ENCODE measurements at regions not wholly inside any gene's neighbourhood (a gene's known extent, or its start where the extent isn't known, plus 50 kb on each side); places are given as distances from the start of the nearest gene placed in this dataset.

GRCh38 chr5:39877479-39877878 lies 452.7 kb upstream of the DAB2 start:
- no peak for DNase-seq

DNA sequence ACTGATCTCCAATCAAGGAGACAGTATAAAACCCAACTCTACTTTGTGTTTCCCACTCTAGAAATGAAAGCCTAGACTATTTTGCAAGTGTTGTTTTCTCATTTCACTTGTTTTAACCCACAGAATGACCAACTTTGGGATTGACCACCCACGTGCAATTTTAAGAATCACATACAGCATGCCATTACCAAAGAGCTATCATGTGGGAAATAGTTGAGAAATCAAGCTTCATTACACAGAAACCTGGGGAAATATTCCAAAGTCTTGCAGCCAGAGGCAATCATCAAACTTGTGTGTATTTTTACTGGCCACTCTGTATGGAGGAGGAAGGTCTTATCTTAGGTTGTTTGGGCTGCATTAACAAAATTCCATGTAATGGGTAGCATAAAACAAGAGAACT lies 451.4 kb upstream of the DAB2 start:
- DNase-seq, result no peak

GRCh38 chr5:39870137-39870536 lies 445.4 kb upstream of the DAB2 start:
- no peak for DNase-seq

DNA sequence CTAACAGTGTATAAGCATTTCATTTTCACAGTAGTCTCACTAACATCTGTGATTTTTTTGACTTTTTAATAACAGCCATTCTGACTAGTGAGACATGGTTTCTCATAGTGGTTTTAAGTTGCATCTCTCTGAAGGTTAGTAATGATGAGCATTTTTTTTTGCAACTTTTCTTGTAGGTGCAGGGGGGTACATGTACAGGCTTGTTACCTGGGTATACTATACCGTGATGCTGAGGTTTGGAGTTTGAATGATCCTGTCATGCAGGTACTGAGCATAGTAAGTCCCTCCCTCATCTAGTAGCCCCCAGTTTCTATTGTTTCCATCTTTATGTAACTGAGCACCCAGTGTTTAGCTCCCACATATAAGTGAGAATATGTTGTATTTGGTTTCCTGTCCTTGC lies 444.6 kb upstream of the DAB2 start:
- DNase-seq, result no peak

DNA sequence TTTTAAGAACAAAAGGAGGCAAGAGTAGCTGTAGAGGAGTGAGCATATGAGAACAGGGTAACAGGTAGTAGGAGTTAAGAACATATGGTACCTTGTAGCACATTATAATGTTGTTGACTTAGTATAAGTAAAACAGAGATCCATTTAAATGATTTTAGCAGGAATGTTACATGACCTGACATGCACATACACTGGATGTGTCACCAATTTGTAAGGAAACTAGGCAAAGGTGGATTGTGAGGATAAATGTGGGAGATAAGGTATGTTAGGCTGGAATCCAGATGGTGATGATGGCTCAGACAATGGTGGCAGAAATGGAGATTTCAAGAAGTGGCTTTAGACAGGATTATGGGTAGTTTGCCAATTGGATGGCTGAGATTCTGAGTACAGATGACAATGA lies 443.1 kb upstream of the DAB2 start:
- no peak for DNase-seq

GRCh38 chr5:39863926-39864552 lies 439.3 kb upstream of the DAB2 start:
- DNase-seq, result no peak

DNA sequence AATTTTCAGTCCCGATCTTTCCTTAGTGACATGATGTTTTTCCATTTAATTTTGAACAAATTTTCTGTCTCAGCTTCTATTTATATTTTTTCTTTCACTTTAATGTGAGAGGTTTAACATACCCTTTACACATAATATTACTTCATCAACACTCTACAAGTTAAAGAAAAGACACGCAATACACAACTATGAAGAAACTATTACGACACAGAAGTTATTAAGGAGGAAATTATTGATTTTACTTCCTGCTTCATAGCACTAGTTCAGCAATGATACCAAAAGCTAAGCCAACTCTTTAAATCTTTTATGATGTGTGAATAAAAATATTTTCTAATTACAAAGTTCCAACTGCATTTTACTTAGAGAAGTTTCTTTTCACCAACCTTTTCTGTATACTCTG lies 432.3 kb upstream of the DAB2 start:
- DNase-seq, result no peak

DNA sequence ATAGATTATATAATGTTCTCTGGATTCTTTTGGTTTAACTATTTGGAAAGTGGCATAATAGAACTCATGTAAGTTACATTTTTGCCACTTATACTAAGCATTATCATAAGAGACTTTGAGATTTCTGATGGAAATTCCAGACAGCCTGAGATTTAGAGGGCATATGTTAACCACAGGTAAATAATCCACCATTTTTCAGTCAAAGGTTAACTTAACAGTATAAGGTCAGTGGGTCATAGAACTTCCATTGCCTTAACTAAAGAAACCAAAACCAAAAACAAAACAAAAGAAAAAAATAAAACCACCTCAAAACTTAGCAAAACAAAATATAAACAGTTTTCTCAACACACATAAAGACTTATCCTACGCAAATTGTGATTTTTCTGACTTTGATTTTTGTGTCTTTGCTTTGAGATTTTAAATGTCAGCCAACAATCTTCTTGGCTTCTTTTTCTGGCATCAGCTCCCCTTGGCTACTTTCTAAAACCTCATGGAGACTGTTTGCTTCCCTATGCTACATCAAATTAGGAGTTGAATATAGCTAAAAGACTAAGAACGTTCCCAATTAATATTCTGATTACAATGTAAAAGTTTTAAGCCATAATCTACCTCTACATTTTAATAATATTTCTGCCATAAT lies 430.1 kb upstream of the DAB2 start:
- DNase-seq, result no peak

DNA sequence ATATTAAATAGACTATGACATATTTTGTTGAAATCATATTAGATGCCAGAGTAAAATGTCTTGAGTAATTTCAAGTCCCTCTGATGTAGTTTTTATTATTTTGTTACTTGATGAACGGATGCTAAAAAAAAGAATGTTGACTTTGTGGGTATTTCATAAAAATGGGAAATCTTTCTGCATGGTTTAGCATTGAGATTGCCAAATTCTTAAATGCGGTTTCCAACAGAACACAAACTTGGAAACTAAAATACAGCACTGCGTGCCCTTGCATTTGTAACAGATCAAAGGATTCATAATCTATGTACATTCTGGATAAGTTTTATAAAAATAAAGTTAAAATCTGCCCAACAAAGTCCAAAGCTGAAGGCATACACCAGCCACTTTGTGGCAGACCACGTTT lies 425.5 kb upstream of the DAB2 start:
- no peak for DNase-seq

GRCh38 chr5:39846144-39846543 lies 421.4 kb upstream of the DAB2 start:
- DNase-seq, result no peak

DNA sequence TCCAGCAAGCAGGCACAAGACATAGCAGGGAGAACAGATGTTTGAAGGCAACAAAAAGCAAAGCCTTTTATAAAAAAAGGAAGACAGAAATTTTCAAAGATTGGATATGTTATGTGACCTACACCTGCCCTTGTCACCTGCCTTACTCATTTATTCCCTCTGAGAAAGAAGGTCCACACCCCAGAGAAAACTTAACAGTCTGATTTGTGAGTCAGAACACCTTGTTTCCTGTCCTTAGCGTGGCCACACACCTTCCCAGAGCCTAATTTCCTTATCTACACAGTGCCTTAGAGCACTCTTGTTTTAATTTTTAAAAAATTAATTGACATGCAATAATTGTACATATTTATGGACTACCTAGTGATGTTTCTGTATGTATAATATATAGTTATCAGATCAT lies 419.0 kb upstream of the DAB2 start:
- DNase-seq, result no peak

DNA sequence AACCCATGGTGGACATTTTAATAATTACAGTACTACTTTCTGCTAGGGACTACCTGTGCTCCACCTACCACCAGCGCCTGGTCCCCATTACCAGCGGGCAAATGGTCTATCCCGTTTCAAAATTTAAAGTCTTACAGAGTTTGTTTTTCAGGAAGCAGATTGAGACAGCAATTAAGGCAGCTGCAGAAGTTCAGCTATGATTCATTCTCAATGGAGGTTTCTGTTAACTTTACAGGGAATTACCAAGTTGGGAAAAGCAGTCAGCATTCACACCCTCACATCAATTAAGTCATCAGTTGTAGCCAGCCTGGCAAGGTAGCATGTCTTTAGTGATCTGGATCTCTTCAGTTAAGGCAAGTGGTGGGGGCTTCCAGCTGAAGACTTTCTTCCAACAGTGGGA lies 410.6 kb upstream of the DAB2 start:
- no peak for DNase-seq

DNA sequence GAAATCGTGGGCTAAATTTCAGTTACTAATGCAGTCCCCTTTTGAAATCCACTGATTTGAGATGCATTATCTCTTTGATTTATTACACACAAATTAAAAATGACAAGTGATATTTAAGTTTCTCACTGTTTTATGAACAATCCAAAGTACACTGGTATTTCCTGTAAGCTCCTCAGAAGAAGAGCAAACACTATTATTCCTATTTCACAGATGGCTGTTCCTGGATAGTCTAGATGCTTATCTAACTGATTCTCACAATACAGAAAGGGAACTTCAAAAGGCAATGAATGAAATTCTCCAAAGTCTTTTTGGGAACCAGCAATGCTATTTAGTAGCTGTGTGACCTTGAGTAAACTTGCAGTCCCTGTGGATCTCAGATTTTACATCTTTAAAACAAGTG lies 404.7 kb upstream of the DAB2 start:
- no peak for DNase-seq

DNA sequence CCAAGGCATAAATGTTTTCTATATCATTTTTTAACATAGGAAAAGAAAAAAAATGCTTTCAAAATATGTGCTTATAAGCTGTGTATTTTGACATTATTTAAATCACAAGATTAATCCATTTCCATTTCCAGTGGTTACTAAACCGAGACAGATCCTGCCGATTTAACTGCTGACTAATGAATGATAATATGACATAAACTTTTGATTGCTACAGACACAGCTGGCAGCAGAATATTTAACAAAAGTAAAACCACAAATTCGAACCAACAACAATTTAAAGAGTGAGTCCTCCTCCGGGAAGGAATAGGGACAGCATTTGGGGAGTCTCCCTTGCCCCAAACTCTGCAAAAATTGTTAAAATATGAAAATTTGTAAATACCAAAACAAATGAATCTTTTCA lies 401.3 kb upstream of the DAB2 start:
- no peak for DNase-seq

DNA sequence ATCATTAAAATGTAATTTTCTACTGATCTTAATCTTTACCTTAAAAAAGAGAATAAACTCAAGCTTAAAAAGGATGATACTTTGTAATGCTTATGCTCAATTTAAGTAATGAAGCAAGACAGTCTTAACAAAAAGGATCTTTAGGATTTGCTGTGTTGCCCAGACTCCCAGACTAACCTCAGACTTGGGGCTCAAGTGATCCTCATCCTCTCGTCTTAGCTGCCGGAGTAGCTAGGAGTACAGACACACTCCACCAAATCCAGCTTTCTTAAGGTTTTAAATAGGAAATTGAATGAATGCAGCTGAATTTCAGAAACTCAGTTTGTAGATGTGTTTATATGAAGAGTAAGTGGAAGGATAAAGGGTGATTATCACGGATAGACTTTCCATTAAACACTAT lies 400.5 kb upstream of the DAB2 start:
- DNase-seq, result no peak

DNA sequence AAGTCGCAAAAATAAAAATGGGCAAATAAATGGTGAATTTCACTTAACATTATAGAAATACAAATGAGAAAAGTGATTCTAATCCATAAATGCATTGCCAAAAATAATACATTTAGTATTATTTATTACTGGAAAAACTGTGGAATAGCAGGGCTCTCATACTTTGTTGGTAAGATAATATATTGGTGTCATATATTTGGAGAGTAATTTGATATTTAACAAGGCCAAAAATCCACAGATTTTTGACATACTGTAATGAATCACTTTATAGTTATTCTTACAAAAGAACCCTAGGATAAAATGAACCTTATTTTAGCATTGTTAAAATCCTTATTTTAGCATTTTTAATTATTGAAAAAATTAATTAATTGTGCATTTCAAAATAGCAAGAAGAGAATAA lies 397.2 kb upstream of the DAB2 start:
- no peak for DNase-seq

GRCh38 chr5:39816866-39817265 lies 392.1 kb upstream of the DAB2 start:
- DNase-seq, result no peak

DNA sequence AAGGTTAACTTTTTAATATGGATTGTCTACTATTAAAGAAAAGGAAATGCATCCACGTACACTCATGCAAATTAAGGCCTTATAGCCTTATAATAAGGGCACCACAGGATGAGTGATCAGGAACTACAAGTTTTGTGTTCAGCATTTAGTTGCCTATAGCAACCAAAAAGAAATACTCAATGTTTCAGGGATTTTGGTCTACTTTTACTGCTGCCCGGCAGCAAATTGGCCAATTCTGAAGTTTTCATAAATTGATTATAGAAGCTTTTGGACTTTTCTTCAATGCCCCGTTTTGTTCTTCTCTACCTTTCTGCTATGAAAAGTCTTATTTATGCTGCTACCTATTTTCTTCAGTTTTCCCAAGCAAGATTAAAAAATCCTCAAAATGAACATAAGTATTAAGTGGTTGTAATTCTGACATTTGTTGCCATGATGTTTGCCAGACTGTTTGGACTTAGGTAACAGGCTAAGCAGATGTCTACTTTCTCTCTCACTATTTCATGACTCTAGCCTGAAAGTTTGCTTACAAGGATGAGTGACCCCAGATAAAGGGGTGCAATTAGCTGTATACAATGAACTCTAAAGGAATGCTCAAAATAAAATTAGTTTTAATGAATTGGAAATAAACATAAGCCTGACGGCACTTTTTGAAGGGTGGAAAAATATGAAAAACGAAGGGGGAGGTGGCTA lies 391.5 kb upstream of the DAB2 start:
- DNase-seq, result no peak

DNA sequence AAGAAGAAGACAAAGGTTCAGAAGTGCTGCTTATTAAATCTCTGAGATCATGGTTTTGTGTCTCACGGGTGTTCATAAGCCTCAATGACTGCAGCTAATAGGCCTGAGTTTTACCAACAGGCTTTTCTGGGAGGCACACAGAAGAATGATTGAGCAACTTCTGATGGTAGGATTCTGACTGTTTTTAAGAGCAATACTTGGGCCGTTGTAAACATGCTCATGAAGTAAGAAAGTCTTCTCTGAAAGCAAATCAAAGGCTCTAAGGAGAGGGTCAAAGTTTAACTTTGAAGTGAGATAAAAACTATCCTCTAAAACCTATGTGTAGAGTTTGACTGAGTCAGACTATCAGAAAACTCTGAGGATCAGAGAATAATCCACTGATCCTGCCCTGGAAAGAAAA lies 390.9 kb upstream of the DAB2 start:
- DNase-seq, result no peak

DNA sequence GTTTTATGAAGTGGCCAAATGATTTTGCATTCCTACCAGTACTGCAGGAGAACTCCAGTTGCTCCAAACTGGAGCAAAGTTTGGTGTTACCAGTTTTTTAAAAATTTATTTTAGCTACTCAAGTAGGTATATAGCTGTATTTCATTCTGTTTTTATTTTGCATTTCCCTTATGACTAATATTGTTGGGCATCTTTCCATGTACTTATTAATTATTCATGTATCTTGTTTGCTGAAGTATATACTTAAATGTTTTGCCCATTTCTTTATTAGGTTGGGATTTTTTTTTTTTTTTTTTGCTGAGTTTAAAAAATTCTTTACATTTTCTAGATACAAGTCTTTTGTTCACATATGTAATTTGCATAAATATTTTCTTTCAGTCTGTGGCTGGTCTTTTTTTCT lies 386.6 kb upstream of the DAB2 start:
- DNase-seq, result no peak

DNA sequence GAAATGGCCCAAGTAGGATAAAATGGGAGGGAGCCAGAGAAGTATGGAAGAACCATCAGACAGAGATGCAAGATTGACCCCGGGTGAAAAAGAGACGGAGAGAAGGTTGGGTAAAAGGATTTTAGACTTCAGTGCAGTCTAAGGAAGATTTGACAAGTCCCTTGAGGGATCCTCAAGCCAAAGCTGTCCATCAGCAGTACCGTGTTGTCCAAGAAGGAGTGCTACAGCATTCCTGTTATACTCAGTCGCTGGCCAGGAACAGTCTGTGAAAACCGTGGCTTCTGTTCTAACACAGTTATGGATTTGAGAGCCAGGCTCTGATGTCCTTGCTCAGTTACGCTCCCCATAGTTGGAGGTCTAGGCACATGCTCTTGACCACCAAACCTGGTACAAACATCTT lies 383.9 kb upstream of the DAB2 start:
- no peak for DNase-seq

GRCh38 chr5:39801306-39801705 lies 376.5 kb upstream of the DAB2 start:
- DNase-seq, result no peak

- DNase-seq, result no peak
Observed at GRCh38 chr5:39800042-39800601, 375.3 kb upstream of the DAB2 start.

- DNase-seq, result no peak
Observed at GRCh38 chr5:39799242-39799641, 374.5 kb upstream of the DAB2 start.

Measured in T-helper 1 cell (primary cell).